Neural cell (in vitro differentiated cells): ENCODE measurements at regions not wholly inside any gene's neighbourhood (a gene's known extent, or its start where the extent isn't known, plus 50 kb on each side); places are given as distances from the start of the nearest gene placed in this dataset.

ENCODE experiments used
- H2AFZ ChIP-seq: fragments of 200-600, 300-800 bp; sonication (generic), shearing (Covaris generic); 2 replicates; pipeline ENCODE4 v1.6.0; 2014; ENCODE audit warnings: low read depth, mild to moderate bottlenecking, antibody characterized with exemption, low read length, moderate library complexity
- H3F3A ChIP-seq: fragments of 200-600 bp; shearing (Covaris generic); 2 replicates; pipeline ENCODE4 v1.6.1; 2016; ENCODE audit warnings: mild to moderate bottlenecking, moderate library complexity, mixed read lengths, antibody characterized with exemption, low read length; ENCODE audit not compliant: insufficient read depth, poor library complexity, severe bottlenecking
- H3K27ac ChIP-seq: fragments of 200-600, 300-800 bp; sonication (generic), shearing (Covaris generic); 2 replicates; pipeline ENCODE4 v1.5.1; 2014; ENCODE audit warnings: mild to moderate bottlenecking, low read length, moderate library complexity
- H3K27me3 ChIP-seq: fragments of 300-800, 200-600 bp; sonication (generic), shearing (Covaris generic); 2 replicates; pipeline ENCODE4 v1.6.0; 2014; ENCODE audit warnings: mild to moderate bottlenecking, low read depth, low read length, moderate library complexity; ENCODE audit not compliant: insufficient read depth
- H3K36me3 ChIP-seq: fragments of 300-800, 200-600 bp; sonication (generic), shearing (Covaris generic); 2 replicates; pipeline ENCODE4 v1.5.1; 2014; ENCODE audit warnings: mild to moderate bottlenecking, antibody characterized with exemption, low read length, moderate library complexity; ENCODE audit not compliant: insufficient read depth
- H3K4me2 ChIP-seq: fragments of 300-800, 200-600 bp; sonication (generic), shearing (Covaris generic); 2 replicates; pipeline ENCODE4 v1.6.0; 2014; ENCODE audit warnings: mild to moderate bottlenecking, low read length
- H3K4me3 ChIP-seq: fragments of 300-800, 200-600 bp; sonication (generic), shearing (Covaris generic); 2 replicates; pipeline ENCODE4 v1.5.1; 2014; ENCODE audit warnings: mild to moderate bottlenecking, low read length, moderate library complexity
- H3K79me2 ChIP-seq: fragments of 200-600 bp; shearing (Covaris generic); replicated peaks from 2 replicates; pipeline ENCODE4 v1.6.0; 2014; ENCODE audit warnings: mild to moderate bottlenecking, low read length, moderate library complexity; ENCODE audit not compliant: insufficient read depth
- H3K9ac ChIP-seq: fragments of 300-800, 200-600 bp; sonication (generic), shearing (Covaris generic); 2 replicates; pipeline ENCODE4 v1.6.1; 2016; ENCODE audit warnings: mild to moderate bottlenecking, low read length, mixed read lengths
- H3K9me2 ChIP-seq: fragments of 200-600 bp; shearing (Covaris generic); 2 replicates; pipeline ENCODE4 v1.6.1; 2016; ENCODE audit warnings: mild to moderate bottlenecking, low read length, mixed read lengths; ENCODE audit not compliant: insufficient read depth
- H3K9me3 ChIP-seq: fragments of 200-600, 300-800 bp; sonication (generic), shearing (Covaris generic); 2 replicates; pipeline ENCODE4 v1.6.1; 2016; ENCODE audit warnings: mild to moderate bottlenecking, mixed run types, low read length, moderate library complexity, mixed read lengths
- H4K20me1 ChIP-seq: fragments of 200-600 bp; shearing (Covaris generic); 2 replicates; pipeline ENCODE4 v1.6.1; 2016; ENCODE audit warnings: mild to moderate bottlenecking, mixed run types; ENCODE audit not compliant: insufficient read depth
- EP300 ChIP-seq: fragments of 450-650 bp; conservative IDR thresholded peaks from 2 replicates; pipeline ENCODE4 v1.6.1; 2014; ENCODE audit warnings: antibody characterized with exemption, mild to moderate bottlenecking, moderate library complexity; ENCODE audit not compliant: poor library complexity, severe bottlenecking
- EZH2 ChIP-seq: fragments of 200-600, 300-800 bp; shearing (Covaris generic), sonication (generic); IDR thresholded peaks from 2 replicates; pipeline ENCODE4 v1.6.1; 2014; ENCODE audit warnings: antibody characterized with exemption, low read length, borderline replicate concordance, mild to moderate bottlenecking; ENCODE audit not compliant: insufficient read depth, poor library complexity, severe bottlenecking
- MXI1 ChIP-seq: fragments of 450-650 bp; conservative IDR thresholded peaks from 2 replicates; pipeline ENCODE4 v1.6.1; 2014; ENCODE audit warnings: antibody characterized with exemption, mild to moderate bottlenecking; ENCODE audit not compliant: poor library complexity, severe bottlenecking
- POLR2AphosphoS5 ChIP-seq: IDR thresholded peaks from 2 replicates; pipeline ENCODE4 v1.6.1; 2012
- RAD21 ChIP-seq: fragments of 450-650 bp; conservative IDR thresholded peaks from 2 replicates; pipeline ENCODE4 v1.6.1; 2014; ENCODE audit warnings: antibody characterized with exemption, mild to moderate bottlenecking, moderate library complexity
- SMC3 ChIP-seq: fragments of 450-650 bp; conservative IDR thresholded peaks from 2 replicates; pipeline ENCODE4 v1.6.1; 2014; ENCODE audit warnings: antibody characterized with exemption, mild to moderate bottlenecking, moderate library complexity; ENCODE audit not compliant: poor library complexity
- TAF1 ChIP-seq: IDR thresholded peaks from 2 replicates; pipeline ENCODE4 v1.6.1; 2012; ENCODE audit warnings: low read depth
- TF ChIP-seq, protein P1 (sequence below): IDR thresholded peaks from 2 replicates; pipeline ENCODE4 v1.6.1; 2012; ENCODE audit warnings: borderline replicate concordance
- TF ChIP-seq, protein P2 (sequence below): fragments of 450-650 bp; IDR thresholded peaks from 2 replicates; pipeline ENCODE4 v1.5.1; 2014; ENCODE audit warnings: antibody characterized with exemption, mild to moderate bottlenecking, moderate library complexity; ENCODE audit not compliant: poor library complexity, severe bottlenecking

DNA sequence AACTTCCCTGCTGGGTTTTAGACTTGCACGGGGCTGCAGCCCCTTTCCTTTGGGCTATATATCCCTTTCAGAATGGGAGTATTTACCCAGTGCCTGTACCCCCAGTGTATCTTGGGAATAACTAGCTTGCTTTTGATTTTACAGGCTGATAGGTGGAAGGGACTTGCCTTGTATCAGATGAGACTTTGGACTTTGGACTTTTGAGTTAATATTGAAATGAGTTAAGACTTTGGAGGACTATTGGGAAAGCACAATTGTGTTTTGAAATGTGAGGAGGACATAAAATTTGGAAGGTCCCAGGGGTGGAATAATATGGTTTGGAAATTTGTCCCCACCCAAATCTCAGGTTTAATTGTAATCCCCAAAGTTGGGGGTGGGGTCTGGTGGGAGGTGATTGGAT lies 393.8 kb upstream of the KIF2B start:
- Histone ChIP-seq H3K9me3 (no peaks in the 10 kb centered on the region), H3K79me2 (no peaks in the 10 kb centered on the region), H3K27ac (no peak overlapping the region), H4K20me1 (no peaks in the 10 kb centered on the region), H3F3A (no peaks in the 10 kb centered on the region), H3K9ac (no peak overlapping the region), H3K36me3 (no peaks in the 10 kb centered on the region), H3K27me3 (no peaks in the 10 kb centered on the region), H2AFZ (no peak overlapping the region), H3K9me2 (no peaks in the 10 kb centered on the region), H3K4me3 (no peak overlapping the region), H3K4me2 (no peak overlapping the region)
- TF ChIP-seq SMC3 (no peak), POLR2AphosphoS5 (no peak), EP300 (no peak), MXI1 (no peak), RAD21 (no peak), TAF1 (no peak)
- TF ChIP-seq, protein P1, sequence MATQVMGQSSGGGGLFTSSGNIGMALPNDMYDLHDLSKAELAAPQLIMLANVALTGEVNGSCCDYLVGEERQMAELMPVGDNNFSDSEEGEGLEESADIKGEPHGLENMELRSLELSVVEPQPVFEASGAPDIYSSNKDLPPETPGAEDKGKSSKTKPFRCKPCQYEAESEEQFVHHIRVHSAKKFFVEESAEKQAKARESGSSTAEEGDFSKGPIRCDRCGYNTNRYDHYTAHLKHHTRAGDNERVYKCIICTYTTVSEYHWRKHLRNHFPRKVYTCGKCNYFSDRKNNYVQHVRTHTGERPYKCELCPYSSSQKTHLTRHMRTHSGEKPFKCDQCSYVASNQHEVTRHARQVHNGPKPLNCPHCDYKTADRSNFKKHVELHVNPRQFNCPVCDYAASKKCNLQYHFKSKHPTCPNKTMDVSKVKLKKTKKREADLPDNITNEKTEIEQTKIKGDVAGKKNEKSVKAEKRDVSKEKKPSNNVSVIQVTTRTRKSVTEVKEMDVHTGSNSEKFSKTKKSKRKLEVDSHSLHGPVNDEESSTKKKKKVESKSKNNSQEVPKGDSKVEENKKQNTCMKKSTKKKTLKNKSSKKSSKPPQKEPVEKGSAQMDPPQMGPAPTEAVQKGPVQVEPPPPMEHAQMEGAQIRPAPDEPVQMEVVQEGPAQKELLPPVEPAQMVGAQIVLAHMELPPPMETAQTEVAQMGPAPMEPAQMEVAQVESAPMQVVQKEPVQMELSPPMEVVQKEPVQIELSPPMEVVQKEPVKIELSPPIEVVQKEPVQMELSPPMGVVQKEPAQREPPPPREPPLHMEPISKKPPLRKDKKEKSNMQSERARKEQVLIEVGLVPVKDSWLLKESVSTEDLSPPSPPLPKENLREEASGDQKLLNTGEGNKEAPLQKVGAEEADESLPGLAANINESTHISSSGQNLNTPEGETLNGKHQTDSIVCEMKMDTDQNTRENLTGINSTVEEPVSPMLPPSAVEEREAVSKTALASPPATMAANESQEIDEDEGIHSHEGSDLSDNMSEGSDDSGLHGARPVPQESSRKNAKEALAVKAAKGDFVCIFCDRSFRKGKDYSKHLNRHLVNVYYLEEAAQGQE: no peak
- TF ChIP-seq, protein P2, sequence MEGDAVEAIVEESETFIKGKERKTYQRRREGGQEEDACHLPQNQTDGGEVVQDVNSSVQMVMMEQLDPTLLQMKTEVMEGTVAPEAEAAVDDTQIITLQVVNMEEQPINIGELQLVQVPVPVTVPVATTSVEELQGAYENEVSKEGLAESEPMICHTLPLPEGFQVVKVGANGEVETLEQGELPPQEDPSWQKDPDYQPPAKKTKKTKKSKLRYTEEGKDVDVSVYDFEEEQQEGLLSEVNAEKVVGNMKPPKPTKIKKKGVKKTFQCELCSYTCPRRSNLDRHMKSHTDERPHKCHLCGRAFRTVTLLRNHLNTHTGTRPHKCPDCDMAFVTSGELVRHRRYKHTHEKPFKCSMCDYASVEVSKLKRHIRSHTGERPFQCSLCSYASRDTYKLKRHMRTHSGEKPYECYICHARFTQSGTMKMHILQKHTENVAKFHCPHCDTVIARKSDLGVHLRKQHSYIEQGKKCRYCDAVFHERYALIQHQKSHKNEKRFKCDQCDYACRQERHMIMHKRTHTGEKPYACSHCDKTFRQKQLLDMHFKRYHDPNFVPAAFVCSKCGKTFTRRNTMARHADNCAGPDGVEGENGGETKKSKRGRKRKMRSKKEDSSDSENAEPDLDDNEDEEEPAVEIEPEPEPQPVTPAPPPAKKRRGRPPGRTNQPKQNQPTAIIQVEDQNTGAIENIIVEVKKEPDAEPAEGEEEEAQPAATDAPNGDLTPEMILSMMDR: no peak

DNA sequence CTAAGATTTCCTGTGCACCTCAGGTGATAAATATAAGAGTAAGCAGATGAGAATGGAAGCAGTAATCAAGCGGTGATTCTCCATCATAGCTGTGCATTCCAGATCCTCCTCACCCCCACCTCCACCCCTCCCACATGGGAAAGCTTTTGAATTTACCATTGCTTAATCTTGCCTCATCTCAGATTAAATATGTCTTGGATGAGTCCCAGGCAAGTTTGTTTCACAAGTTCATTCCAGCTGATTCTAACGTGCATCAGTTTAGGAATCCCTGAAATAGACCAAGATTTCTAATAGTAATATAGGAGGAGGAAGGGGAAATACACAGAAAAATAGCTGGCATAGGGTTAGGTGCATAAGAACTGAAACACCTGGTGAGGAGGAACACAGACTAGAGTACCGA lies 396.2 kb upstream of the KIF2B start:
- Histone ChIP-seq H3K4me2 (no peak overlapping the region), H3K79me2 (no peaks in the 10 kb centered on the region), H3K27me3 (no peaks in the 10 kb centered on the region), H3K9me3 (no peaks in the 10 kb centered on the region), H3K9me2 (no peaks in the 10 kb centered on the region), H3K27ac (no peak overlapping the region), H4K20me1 (no peaks in the 10 kb centered on the region), H3F3A (no peaks in the 10 kb centered on the region), H3K36me3 (no peaks in the 10 kb centered on the region), H3K4me3 (no peak overlapping the region), H2AFZ (no peak overlapping the region), H3K9ac (no peak overlapping the region)
- TF ChIP-seq RAD21 (no peak), TAF1 (no peak), EP300 (no peak), MXI1 (no peak), POLR2AphosphoS5 (no peak), EZH2 (no peak), SMC3 (no peak)
- TF ChIP-seq, protein P1: no peak
- TF ChIP-seq, protein P2: no peak
